GM23338 (cell line): ENCODE measurements at regions not wholly inside any gene's neighbourhood (a gene's known extent, or its start where the extent isn't known, plus 50 kb on each side); places are given as distances from the start of the nearest gene placed in this dataset.

Source experiments
- ATAC-seq: fragments of 200-7000 bp; cut with Tn5 transposase; 3 replicates; pipeline ENCODE4 v1.9.1; 2020
- DNase-seq: peaks from one replicate; pipeline ENCODE4 v3.0.0-alpha.2; 2015; ENCODE audit warnings: low spot score
- H2AFZ ChIP-seq: fragments of 200-600 bp; sonication (generic); 2 replicates; pipeline ENCODE4 v1.8.0; 2016; ENCODE audit warnings: antibody characterized with exemption, mild to moderate bottlenecking, moderate library complexity
- H3F3A ChIP-seq: fragments of 200-600 bp; sonication (generic); replicated peaks from 2 replicates; pipeline ENCODE4 v1.8.0; 2017; ENCODE audit warnings: antibody characterized with exemption, mixed run types, low read depth
- H3K27ac ChIP-seq: fragments of 200-600 bp; sonication (generic); 2 replicates; pipeline ENCODE4 v1.6.1; 2016; ENCODE audit warnings: low read depth
- H3K27me3 ChIP-seq: fragments of 200-600 bp; sonication (generic); 2 replicates; pipeline ENCODE4 v1.8.0; 2016; ENCODE audit warnings: mild to moderate bottlenecking, mixed run types, moderate library complexity; ENCODE audit not compliant: insufficient read depth
- H3K36me3 ChIP-seq: fragments of 200-600 bp; sonication (generic); 2 replicates; pipeline ENCODE4 v1.8.0; 2016; ENCODE audit warnings: mild to moderate bottlenecking; ENCODE audit not compliant: insufficient read depth
- H3K4me1 ChIP-seq: fragments of 200-600 bp; sonication (generic); 2 replicates; pipeline ENCODE4 v1.8.0; 2016; ENCODE audit warnings: mild to moderate bottlenecking, moderate library complexity; ENCODE audit not compliant: insufficient read depth
- H3K4me2 ChIP-seq: fragments of 200-600 bp; sonication (generic); 2 replicates; pipeline ENCODE4 v1.7.1; 2017; ENCODE audit warnings: mixed run types
- H3K4me3 ChIP-seq: fragments of 200-600 bp; sonication (generic); 2 replicates; pipeline ENCODE4 v1.6.1; 2016; ENCODE audit warnings: mixed run types
- H3K79me2 ChIP-seq: fragments of 200-600 bp; sonication (generic); replicated peaks from 2 replicates; pipeline ENCODE4 v1.8.0; 2017; ENCODE audit warnings: mild to moderate bottlenecking; ENCODE audit not compliant: insufficient read depth
- H3K9me2 ChIP-seq: fragments of 200-600 bp; sonication (generic); 2 replicates; pipeline ENCODE4 v1.8.0; 2017; ENCODE audit not compliant: insufficient read depth
- H4K20me1 ChIP-seq: fragments of 200-600 bp; sonication (generic); replicated peaks from 2 replicates; pipeline ENCODE4 v1.8.0; 2017; ENCODE audit warnings: mild to moderate bottlenecking; ENCODE audit not compliant: insufficient read depth
- H3K27ac Mint-ChIP-seq: 2 replicates; pipeline ENCODE4 v1.8.0; 2020; ENCODE audit warnings: inconsistent platforms, mild to moderate bottlenecking, moderate library complexity, mixed read lengths
- H3K27me3 Mint-ChIP-seq: 3 replicates; pipeline ENCODE4 v1.8.0; 2022; ENCODE audit warnings: low read depth, mild to moderate bottlenecking, moderate library complexity, mixed read lengths, inconsistent platforms; ENCODE audit not compliant: insufficient read depth, poor library complexity
- H3K36me3 Mint-ChIP-seq: 3 replicates; pipeline ENCODE4 v1.8.0; 2021; ENCODE audit warnings: low read depth, mild to moderate bottlenecking, inconsistent platforms, moderate library complexity, mixed read lengths
- H3K4me1 Mint-ChIP-seq: 3 replicates; pipeline ENCODE4 v1.8.0; 2020; ENCODE audit warnings: mild to moderate bottlenecking, inconsistent platforms, mixed read lengths
- H3K4me3 Mint-ChIP-seq: 3 replicates; pipeline ENCODE4 v1.8.0; 2021; ENCODE audit warnings: moderate library complexity, mild to moderate bottlenecking, inconsistent platforms, mixed read lengths
- H3K9me3 Mint-ChIP-seq: 3 replicates; pipeline ENCODE4 v1.8.0; 2020; ENCODE audit warnings: moderate library complexity, mild to moderate bottlenecking, inconsistent platforms, mixed read lengths
- CTCF ChIP-seq, 2 experiments: fragments of 200-600 bp in 1 of 2; sonication (generic) in 1 of 2; conservative IDR thresholded peaks; 2 replicates each; pipeline versions ENCODE4 v1.5.1 to v1.6.1; 2016 to 2017; ENCODE audit warnings: antibody characterized with exemption in 2 of 2, low read depth in 2 of 2, mild to moderate bottlenecking in 2 of 2, moderate library complexity in 1 of 2
- ETS1 ChIP-seq: IDR thresholded peaks from 2 replicates; pipeline ENCODE4 v1.6.1; 2016; ENCODE audit warnings: antibody characterized with exemption
- JUNB ChIP-seq: IDR thresholded peaks from one replicate; pipeline ENCODE4 v1.6.1; 2016; ENCODE audit warnings: antibody characterized with exemption; ENCODE audit not compliant: unreplicated experiment
- NANOG ChIP-seq: IDR thresholded peaks from 2 replicates; pipeline ENCODE4 v1.6.1; 2016; ENCODE audit warnings: antibody characterized with exemption, borderline replicate concordance
- REST ChIP-seq: IDR thresholded peaks from one replicate; pipeline ENCODE4 v1.6.1; 2018; ENCODE audit warnings: antibody characterized with exemption; ENCODE audit not compliant: unreplicated experiment
- ZNF114 ChIP-seq: fragments of 250-450 bp; sonication (Bioruptor Pico); IDR thresholded peaks from 2 replicates; pipeline ENCODE4 v1.5.0; 2020; ENCODE audit warnings: mild to moderate bottlenecking, moderate library complexity

GRCh38 chr6:43907312-43907711, 137.3 kb downstream of the VEGFA start (continued):
- TF ChIP-seq CTCF (conservative IDR thresholded peaks at IDR 0.05; ENCODE audit: low read depth in 2 of 2), result no peak
- no peak for TF ChIP-seq ETS1
- TF ChIP-seq JUNB, result no peak
- no peak for TF ChIP-seq NANOG
- no peak for TF ChIP-seq REST

- ATAC-seq, result no peak
- Histone ChIP-seq H3K27ac (no peak overlapping the region), H3K4me3 (no peak overlapping the region)
These were observed 134.5 kb downstream of the VEGFA start for GRCh38 chr6:43904311-43905123.

More at GRCh38 chr6:43904311-43905123, 134.5 kb downstream of the VEGFA start:
- Histone ChIP-seq H3K4me1 (peaks cover 10% of the 10 kb centered on the region), H3K36me3 (no peaks in the 10 kb centered on the region), H3K27me3 (no peaks in the 10 kb centered on the region), H3K4me2 (no peak overlapping the region), H4K20me1 (no peaks in the 10 kb centered on the region), H3K9me2 (no peaks in the 10 kb centered on the region), H3F3A (no peaks in the 10 kb centered on the region), H3K79me2 (no peaks in the 10 kb centered on the region), H2AFZ (no peak overlapping the region)
- H3K4me3 Mint-ChIP-seq, result no peak overlapping the region
- DNase-seq, result no peak
- no peaks in the 10 kb centered on the region for H3K9me3 Mint-ChIP-seq
- no peak overlapping the region for H3K27ac Mint-ChIP-seq
- no peak for TF ChIP-seq ZNF114
- no peaks in the 10 kb centered on the region for H3K36me3 Mint-ChIP-seq
- H3K27me3 Mint-ChIP-seq, result peaks cover 5% of the 10 kb centered on the region
- peaks cover 7% of the 10 kb centered on the region for H3K4me1 Mint-ChIP-seq
